ENCODE measurements at regions not wholly inside any gene's neighbourhood (a gene's known extent, or its start where the extent isn't known, plus 50 kb on each side); places are given as distances from the start of the nearest gene placed in this dataset.

DNA sequence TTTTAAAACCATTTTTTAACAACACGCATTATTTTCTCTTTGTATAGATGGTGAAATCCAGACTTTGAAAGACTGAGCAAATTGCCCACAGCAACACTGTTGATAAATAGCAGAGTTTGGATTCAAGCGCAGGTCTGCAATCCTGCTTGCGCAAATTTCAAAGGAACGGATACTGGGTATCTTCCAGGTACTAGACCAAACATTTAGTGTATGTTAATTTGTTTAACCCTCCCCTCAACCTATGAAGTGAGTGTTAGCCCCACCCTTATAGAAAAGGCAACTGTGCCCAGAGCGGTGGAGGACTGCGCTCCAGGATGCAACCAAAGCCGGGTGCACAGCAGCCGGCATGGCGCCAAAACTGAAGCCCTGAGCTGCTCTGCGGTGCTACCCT lies 103.8 kb downstream of the CPN2 start:
- no peak for DNase-seq (ENCODE audit: extremely low read depth in 1 of 2, low read depth in 1 of 2)

DNA sequence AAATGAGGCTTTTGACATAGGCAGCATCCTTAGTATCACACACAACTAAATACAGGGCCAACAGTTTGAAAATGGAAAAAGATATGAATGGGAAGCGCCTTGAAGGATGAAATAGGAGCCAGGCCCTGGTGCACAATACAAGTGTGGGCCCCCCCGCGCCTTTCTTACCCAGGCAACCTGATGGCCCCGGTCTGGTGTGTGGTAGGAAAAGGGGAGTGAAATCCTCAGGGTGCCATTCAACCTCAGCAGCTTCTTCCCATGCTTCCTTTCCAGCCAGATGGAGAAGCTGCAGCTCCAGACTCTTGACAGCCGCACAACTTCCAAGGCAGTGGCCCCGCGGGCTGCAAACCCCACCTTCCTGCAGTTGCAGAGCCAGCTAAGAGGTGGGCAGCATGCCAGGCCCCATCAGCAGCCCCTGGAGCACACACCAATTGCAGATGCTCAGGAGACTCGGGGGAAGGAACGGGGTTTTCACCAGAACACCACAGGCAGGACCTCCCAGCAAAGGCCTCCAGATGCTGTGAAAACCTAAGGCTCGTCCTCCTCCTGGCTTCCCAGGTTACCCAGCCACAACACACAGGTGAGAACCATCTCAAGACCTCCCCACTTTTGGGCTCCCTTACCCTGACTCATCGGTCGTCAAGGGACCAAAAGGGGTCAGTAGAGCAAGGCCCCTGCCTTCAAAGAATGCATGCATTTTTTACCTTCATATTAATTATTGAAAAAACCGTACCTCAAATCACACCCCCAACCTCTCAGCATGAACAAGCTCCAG lies 101.6 kb downstream of the CPN2 start:
- no peak for DNase-seq (ENCODE audit: extremely low read depth in 1 of 2, low read depth in 1 of 2)

DNA sequence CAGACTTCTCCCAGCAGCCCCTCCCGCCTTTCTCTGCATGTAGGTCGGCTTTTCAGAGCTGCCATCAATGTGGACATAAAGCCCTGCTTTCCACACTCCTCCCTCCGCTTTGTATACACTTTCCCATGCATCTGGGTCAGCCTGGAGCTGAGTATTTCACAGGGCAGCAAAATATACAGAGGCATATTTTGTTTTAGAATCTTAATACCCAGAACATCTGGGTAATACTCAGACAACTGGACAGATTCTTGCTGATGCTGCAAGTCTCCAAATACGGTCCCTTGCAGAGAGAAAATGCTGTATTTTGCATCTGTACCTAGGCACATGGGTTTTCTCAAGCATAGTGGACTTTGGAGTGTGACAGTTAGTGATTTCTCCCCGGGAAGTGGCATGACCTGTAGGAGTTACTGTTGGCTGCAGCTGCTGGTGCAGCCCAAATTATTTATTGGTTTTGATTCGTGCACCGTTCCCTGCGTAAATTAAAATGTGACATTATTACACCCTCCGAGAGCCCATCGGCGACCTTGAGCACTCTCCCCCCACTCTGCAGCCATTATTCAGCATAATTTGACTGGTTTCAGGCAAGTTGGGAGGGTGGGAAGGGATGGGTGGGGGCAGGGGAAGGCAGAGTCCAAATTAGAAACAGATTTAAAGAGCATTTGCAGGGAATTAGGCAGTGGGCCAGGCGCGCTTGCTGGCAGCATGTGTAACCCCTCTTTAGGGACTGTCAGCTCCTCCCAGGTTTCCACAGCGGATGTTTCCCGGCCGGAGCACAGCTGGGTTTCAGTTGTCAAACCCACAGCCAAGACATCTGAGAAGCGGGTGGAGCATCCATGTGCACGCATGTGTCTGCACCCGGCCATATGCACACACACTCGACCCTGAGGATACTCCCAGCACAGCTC lies 100.8 kb downstream of the CPN2 start:
- DNase-seq (ENCODE audit: extremely low read depth in 1 of 2, low read depth in 1 of 2) = no peak

DNA sequence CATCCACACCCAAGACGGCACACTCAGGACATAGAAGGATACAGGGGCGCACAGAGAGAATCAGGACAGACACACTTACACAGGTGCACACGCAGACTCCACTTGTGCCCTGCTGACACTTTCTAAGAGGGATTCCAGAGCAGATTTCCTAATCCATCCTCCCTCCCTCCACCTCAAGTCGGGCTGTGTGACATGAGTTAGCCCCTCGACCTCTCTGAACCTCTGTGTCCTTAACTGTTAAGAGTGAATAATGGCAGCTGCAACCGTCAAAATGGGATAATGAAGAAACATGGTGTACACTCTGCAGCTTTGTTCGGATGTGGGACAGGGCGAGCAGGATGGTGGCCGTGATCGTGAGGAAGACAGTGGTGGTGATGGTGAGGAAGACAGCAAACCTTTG lies 100.1 kb downstream of the CPN2 start:
- no peak for DNase-seq (ENCODE audit: extremely low read depth in 1 of 2, low read depth in 1 of 2)

DNA sequence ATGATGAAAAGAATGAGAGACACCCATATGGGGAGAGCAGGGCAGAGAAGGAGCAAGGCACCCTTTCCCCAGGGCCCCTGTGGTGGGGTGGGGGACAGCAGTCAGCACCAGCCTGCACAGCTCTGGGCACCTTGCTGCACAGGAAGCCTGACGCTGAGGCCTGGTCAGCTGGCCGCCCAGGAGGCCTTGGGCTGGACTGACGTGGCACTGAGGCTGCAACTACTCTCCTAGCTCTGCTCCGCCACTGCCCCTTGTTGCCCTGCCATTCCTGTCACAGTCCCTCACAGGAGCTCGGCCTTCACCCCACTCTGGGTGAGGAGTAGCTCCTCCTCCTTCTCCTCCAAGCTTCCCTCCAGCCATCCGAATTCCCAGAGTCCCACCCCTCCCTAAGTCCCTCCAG lies 99.7 kb downstream of the CPN2 start:
- no peak for DNase-seq (ENCODE audit: extremely low read depth in 1 of 2, low read depth in 1 of 2)

DNA sequence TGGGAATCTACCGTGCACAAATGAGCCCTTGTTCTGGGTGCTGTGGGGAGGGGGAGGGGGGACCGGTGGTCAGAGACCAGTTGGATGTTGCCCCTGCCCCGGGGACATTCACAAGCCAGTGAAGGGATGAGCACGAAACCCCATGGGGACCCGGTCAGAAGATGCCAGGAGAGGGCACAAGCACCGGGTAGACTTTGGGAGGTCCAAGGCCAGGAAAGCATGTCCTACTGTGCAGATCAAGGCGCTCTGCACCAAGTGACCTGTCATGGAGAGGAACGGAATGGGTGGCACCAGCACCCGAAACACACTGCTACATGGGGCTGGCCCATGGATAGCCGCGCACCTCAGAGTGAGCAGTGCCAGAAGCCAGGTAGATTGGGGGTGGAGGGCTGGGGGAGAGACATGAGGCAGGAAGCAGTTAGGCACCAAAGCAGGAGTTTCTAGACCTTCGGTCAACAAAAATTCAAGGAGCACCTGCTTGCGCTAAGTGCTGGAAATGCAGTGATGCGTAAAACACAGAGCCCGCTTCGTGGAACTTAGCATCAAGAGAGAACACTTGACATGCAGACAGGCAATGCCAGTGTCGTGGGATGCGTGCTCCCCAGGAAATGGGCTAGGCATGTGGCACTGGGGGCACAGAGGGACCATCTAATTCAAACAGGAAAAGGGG lies 99.1 kb downstream of the CPN2 start:
- DNase-seq (ENCODE audit: extremely low read depth in 1 of 2, low read depth in 1 of 2) = no peak

DNA sequence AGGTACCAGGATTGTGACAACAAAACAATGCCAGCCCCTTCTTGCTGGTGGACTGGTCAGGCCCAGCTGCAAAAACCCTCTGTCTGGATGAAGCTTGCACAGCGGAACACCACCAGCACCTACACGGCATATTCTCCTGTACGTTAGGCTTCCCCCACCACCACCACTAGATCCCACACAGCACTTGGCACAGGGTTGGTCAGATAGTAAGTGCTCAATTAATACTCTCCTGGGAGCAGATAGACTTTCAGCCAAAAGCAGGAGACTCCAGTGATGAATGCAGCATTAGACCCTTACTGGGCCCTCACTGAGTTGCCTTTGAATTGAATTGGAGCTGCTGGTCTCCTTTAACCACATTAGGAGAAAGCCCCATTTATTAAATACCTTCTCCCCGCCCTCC lies 97.9 kb downstream of the CPN2 start:
- DNase-seq (ENCODE audit: extremely low read depth in 1 of 2, low read depth in 1 of 2) = no peak

DNA sequence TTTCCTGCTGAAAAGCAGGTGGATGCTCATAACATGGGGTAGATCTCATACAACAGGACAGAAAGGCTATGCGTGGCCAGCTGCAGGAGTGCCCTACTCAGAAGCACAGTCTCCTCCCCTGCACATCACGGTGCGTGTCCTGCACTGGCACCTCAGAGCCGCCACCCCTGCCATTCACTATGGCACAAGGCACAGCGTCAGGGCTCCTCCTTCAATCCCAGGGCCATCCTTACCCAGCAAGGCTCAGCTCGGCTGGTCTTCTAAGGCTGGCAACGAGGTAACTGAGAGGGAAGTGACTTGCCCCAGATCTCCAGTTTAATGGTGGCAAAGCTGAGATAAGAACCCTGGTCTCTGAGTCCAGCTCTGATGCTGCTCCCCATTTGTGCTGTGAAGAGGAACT lies 97.1 kb downstream of the CPN2 start:
- no peak for DNase-seq (ENCODE audit: extremely low read depth in 1 of 2, low read depth in 1 of 2)

DNA sequence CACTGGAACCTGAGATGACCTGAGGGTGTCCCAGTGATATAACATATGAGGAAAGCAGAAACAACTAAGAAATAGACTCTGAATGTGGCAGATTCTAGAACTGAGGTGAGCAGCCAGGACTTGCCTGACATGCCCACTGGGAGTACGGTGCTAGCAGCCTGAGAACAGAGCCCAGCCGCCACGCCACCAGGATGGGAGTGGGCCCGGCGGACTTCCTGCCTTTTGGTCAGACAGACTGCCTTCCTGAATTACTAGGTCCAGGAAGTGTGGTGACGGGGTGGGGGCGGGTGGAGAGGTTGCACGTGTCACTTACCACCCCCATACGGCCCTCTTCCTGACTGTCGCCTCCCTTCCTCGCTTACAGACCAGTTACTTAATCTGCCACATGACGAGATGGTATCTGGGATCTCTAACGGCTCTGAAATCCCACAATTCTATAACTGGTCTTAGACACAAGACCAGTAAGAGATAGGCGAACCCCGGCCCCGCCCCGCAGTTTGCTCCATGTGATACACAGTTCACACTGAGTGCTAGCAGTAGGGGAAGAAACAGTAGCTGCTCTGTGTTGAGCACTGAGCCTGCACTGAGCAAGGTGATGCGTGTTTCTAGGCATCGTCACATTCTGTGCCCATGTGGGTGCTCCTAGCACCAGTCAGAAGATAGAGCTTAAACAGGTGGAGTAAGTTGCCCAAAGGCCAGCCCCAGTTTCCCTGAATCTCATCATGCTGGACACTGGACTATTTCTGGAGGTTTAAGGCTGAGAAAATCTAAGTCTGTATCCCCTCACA lies 95.7 kb downstream of the CPN2 start:
- peak; percentile 4 to 13 for DNase-seq (ENCODE audit: extremely low read depth in 1 of 2, low read depth in 1 of 2)

DNA sequence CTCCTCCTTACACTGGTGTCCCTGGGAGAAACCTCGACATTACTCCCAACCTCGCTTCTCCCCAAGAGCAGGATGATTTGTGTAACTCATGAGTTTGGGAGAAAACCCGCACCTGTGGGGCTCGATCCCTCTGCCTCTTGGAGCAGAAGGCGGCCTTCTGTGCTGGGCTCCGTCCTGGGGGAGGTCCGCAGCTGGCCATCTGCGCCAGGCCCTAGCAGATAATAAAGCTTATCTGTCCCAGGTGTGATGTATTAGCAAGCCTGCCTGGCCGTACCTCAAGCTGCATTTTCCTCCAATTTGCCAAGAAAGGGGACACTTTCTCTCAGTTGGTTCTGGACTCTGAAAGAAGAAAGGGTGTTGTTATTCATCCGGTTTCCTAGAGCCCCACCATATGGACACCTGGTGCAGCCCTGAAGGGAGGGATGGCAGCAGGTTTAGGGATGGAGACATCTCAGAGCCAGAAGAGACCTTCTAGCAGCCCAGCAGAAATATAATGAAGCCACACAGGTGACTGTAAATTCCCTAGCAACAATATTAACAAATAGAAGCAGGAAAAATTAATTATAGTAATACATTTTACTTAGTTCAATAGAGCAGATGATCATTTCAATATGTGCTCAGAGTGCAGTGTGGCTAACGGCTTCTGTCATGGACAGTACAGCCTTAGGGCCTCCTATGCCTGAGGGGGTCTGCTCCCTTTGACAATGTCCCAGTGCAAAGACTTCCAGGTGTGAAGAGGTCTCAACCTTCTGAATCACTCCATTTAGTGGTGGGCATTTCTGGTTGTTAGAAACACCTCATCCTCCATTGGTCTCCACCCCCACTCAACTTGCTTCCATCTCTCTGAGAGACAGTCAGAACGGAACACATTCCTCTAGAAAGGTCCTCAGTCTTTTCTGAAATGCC lies 94.8 kb downstream of the CPN2 start:
- no peak for DNase-seq (ENCODE audit: extremely low read depth in 1 of 2, low read depth in 1 of 2)

DNA sequence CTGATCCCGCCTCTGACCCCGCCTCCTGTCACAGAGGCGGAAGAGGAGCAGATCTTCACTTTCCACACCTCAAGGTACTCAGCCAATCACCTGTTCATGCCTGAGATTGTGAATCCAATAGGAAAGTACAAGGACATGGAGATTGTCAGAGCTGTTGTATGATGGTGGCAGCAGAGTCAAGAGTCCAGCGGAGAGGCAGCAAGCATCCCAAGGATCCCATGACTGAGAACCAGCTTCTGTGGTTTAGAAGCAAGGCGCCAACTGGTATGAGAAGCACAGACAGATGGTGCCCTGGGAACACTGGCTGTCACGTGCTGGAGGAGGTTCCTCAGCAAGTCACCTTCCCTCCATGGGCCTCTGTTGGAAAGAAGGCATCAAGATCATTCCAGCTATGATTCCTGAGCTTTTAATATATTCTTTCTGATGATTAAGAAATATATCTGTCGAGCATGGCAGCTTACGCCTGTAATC lies 93.9 kb downstream of the CPN2 start:
- no peak for DNase-seq (ENCODE audit: extremely low read depth in 1 of 2, low read depth in 1 of 2)

DNA sequence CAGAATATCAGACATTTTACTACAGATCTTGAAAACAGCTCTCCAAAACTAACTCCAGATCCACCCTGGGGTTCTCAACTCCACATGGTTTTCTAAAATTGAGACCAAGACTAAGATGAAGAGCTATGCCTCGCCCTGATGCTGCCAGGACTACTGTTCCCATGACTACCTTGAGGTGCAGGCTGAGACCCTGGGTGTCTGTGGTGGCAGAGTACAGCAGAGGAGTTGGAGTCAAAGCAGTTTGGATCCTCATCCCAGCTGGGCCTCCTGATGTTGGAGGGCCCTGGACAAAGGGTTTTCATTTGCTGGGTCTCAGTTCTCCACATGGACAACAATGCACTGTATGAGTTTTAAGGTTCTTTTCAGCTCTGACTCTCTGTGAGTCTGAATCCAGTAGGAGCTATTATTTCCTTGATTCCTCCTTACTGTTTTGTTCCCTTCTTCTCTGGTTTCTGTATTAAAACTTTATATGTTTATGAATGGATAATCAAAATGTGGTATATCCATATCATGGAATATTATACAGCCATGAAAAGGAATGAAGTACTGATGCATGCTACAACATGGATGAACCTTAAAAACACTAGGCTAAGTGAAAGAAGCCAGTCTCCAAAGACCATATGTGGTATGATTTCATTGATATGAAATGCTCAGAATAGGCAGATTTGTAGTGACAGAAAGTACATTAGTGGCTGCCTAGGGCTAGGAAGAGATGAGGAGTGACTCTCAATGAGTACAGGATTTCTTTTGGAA lies 93.0 kb downstream of the CPN2 start:
- DNase-seq (ENCODE audit: extremely low read depth in 1 of 2, low read depth in 1 of 2) = no peak

DNA sequence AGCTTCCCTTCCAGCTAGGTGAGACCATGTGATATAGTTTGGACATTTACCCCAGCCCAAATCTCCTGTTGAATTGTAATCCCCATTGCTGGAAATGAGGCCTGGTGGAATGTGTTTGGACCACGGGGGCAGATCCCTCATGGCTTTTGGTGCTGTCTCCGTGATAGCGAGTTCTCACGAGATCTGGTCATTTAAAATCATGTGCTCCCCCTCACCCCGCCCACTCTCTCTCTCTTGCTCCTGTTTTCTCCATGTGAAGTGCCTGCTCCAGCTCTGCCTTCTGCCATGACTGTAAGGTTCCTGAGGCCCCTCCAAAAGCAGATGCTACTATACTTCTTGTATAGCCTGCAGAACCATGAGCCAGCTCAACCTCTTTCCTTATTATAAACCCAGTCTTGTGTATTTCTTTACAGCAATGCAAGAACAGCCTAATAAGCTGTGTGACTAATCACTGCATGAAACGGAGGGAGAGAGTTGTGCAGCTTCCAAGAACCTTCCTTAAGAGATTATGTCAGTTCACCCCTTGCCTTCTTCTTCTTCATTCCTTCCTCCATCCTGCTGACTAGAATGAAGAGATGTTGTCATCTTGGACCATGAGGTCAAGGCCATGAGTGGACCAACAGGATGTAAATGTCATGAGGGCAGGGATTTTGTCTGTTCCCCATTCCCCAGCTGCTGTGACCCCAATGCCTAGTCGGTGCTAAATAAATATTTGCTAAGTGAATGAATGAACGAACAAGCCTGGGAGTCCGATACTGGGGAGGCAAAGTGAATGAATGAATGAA lies 91.0 kb downstream of the CPN2 start:
- no peak for DNase-seq (ENCODE audit: extremely low read depth in 1 of 2, low read depth in 1 of 2)

DNA sequence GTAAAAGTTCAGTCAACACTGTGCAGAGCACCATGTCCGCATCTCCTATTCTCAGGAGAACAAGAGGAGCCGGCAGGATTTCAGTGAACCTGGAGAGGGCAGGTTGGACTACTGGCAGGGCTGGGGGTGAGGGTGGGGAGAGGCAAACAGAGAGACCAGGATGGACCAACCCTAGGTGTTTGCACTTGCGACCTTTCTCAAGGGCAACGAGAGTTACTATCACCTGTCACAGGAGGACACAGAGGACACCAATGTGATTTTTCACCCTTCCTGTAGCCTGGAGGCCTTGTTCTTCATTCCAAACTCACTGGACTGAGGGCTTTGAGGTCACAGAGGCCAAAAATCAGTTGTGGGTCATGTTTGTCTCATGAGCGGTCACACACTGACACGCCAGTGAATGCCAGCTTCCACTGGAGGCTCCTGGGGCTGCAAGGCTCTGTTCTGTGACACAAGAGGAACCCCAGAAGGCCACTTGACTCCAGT lies 89.5 kb downstream of the CPN2 start:
- DNase-seq (ENCODE audit: extremely low read depth in 1 of 2, low read depth in 1 of 2) = no peak

DNA sequence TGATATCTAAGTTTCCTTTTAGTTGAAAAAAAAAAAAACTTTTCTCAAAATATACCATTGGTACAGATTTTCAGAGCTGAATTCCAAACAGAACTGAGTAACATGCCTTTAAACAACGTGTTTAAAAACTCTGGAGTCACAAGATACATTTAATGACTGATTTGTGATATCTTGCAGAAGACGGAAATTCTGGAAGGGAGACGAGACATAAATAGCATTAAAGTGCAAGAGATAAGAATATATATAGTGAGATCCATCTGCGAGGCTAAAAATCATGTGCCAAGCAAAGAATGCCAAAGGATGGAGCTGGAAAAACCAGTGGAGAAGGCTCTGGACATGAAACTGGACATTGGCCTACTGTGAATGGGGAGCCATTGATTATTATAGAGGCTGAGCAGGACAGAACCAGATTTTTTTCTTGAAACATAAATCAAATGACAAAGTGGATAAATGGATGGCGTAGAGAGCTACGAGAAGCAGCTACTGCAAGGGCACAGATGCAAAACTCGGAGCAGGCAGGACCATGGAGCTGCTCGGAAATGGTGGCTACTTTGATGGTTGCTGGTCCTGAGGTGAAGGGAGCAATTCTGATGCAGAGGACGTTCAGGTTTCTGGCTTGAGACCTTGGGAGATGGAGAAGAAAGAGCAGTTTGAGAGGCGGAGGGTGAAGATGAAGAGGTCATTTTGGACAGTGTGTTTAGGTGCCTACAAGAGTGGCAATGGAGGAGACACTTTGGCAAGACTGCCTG lies 88.8 kb downstream of the CPN2 start:
- DNase-seq (ENCODE audit: extremely low read depth in 1 of 2, low read depth in 1 of 2) = no peak

DNA sequence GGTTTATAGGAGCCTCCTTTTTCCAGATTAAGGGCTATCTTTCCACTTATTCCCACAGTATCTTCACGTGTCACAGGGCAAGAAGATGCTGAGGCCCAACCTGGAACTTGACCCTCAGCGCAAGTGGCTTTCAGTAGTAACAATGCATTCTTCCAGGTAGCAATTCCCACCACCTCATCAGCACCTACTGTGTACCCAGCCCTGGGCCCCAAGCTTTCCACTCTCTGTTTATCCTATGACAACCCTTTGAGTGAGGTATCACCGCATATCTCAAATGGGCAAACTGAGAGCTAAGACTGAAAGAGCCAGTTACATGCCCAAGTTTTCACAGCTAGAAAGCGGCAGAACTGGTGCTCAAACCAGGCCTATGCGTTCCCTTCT lies 88.2 kb downstream of the CPN2 start:
- DNase-seq (ENCODE audit: extremely low read depth in 1 of 2, low read depth in 1 of 2) = no peak

Measured in activated CD8-positive, alpha-beta memory T cell treated with anti-CD3 and anti-CD28 coated beads for 1 hour (primary cell).